ENCODE measurements at regions not wholly inside any gene's neighbourhood (a gene's known extent, or its start where the extent isn't known, plus 50 kb on each side); places are given as distances from the start of the nearest gene placed in this dataset.

DNA sequence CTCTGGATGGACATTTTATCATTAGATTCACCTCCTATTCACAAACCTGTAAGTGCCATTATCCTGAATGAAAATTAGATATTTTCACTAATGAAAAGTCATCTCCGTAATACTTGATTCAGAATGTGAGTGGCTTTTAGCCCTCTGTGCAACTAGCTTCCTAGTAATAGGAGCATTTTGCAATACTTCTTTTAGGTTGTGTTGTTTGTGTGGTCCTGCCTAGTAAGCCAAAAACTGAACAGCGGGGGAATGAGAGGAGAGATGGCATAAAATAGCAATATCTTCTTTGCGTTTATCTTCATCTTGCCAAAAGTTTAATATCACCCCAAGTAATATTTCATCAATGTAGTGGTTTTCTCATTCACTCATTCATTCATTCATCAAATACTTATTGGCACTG, 507.5 kb upstream of the CELF2 start:
- TF ChIP-seq EP300 (IDR thresholded peaks at IDR 0.05; ENCODE audit: borderline replicate concordance), result no peak
- TF ChIP-seq YY1 (IDR thresholded peaks at IDR 0.05; ENCODE audit: low read depth), result no peak
- no peak for TF ChIP-seq TCF12 (IDR thresholded peaks at IDR 0.05; ENCODE audit: low read depth)
- no peak for TF ChIP-seq FOXM1 (IDR thresholded peaks at IDR 0.05; ENCODE audit: borderline replicate concordance, low read depth)
- no peak for TF ChIP-seq TEAD4 (IDR thresholded peaks at IDR 0.05)
- TF ChIP-seq REST (IDR thresholded peaks at IDR 0.05; ENCODE audit: low read depth), result no peak
- TF ChIP-seq, protein P1, sequence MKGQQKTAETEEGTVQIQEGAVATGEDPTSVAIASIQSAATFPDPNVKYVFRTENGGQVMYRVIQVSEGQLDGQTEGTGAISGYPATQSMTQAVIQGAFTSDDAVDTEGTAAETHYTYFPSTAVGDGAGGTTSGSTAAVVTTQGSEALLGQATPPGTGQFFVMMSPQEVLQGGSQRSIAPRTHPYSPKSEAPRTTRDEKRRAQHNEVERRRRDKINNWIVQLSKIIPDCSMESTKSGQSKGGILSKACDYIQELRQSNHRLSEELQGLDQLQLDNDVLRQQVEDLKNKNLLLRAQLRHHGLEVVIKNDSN (IDR thresholded peaks at IDR 0.05), result no peak
- no peak for TF ChIP-seq NFIC (IDR thresholded peaks at IDR 0.05)
- no peak for TF ChIP-seq CEBPB (IDR thresholded peaks at IDR 0.05)
- TF ChIP-seq TAF1 (IDR thresholded peaks at IDR 0.05; ENCODE audit: low read depth), result no peak
- TF ChIP-seq, protein P2, sequence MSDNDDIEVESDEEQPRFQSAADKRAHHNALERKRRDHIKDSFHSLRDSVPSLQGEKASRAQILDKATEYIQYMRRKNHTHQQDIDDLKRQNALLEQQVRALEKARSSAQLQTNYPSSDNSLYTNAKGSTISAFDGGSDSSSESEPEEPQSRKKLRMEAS (IDR thresholded peaks at IDR 0.05), result no peak
- TF ChIP-seq ZBTB7A (IDR thresholded peaks at IDR 0.05; ENCODE audit: low read depth), result no peak
- no peak for TF ChIP-seq RAD21 (IDR thresholded peaks at IDR 0.05; ENCODE audit: low read depth)
- no peak for TF ChIP-seq EGR1 (IDR thresholded peaks at IDR 0.05)
